ENCODE measurements at regions not wholly inside any gene's neighbourhood (a gene's known extent, or its start where the extent isn't known, plus 50 kb on each side); places are given as distances from the start of the nearest gene placed in this dataset.

GRCh38 chr11:134999590-134999989 is 587.5 kb upstream of the B3GAT1 start:
- no TSS peak for BruUV-seq (replicated peaks)
- CTCF ChIA-PET: no interaction called here
- intact Hi-C loops (cut with micrococcal nuclease; ENCODE audit: unreplicated experiment): no loop called here
- POLR2A ChIA-PET: no interaction called here
- H3K36me3 ChIP-seq (ENCODE audit: control insufficient read depth, insufficient read depth, low read length): no peaks in the 10 kb centered on the region
- no peaks in the 10 kb centered on the region; the same call in 1 of the 2 replicates for H3K27me3 ChIP-seq (ENCODE audit: control insufficient read depth, insufficient read depth, low read length)
- DNase-seq (ENCODE audit: low read depth, low spot score) (no peak), ATAC-seq (no peak)
- in situ Hi-C loops (cut with HindIII; ENCODE audit: low pct_unique_long_range_greater_than_20kb, low sequenced_read_pairs): no loop called here
- H3K4me3 ChIP-seq (ENCODE audit: low read depth in 2 of 2, low read length in 2 of 2): no peak overlapping the region
- H3K27ac ChIP-seq (ENCODE audit: low read length): no peak overlapping the region
- no peaks in the 10 kb centered on the region for H3K4me1 ChIP-seq (ENCODE audit: control insufficient read depth, insufficient read depth, low read length)
- TF ChIP-seq TCF7L2 (IDR thresholded peaks at IDR 0.05; ENCODE audit: low read depth, low read length): no peak
- TF ChIP-seq POLR2AphosphoS5 (IDR thresholded peaks at IDR 0.05; ENCODE audit: low read depth, low read length): no peak
- no peak for TF ChIP-seq REST (IDR thresholded peaks at IDR 0.05; ENCODE audit: insufficient read depth in 1 of 2, low read depth in 2 of 2, low read length in 1 of 2)
- no peak for TF ChIP-seq CTCF (IDR thresholded peaks at IDR 0.05)
- TF ChIP-seq SIN3A (IDR thresholded peaks at IDR 0.05; ENCODE audit: borderline replicate concordance, insufficient read depth, low read depth, low read length): no peak
- no peaks in the 10 kb centered on the region for H3K9me3 ChIP-seq (ENCODE audit: control insufficient read depth, insufficient read depth, low read depth, low read length)

GRCh38 chr11:134997652-134998320 is 585.7 kb upstream of the B3GAT1 start:
- TF ChIP-seq REST (IDR thresholded peaks at IDR 0.05; ENCODE audit: insufficient read depth in 1 of 2, low read depth in 2 of 2, low read length in 1 of 2) (no peak), TCF7L2 (IDR thresholded peaks at IDR 0.05; ENCODE audit: low read depth, low read length) (no peak)
- intact Hi-C loops (cut with micrococcal nuclease; ENCODE audit: unreplicated experiment) (no loop called here), in situ Hi-C loops (cut with HindIII; ENCODE audit: low pct_unique_long_range_greater_than_20kb, low sequenced_read_pairs) (no loop called here)
- ChIA-PET CTCF (no interaction called here), POLR2A (no interaction called here)
- no peaks in the 10 kb centered on the region; the same call in 1 of the 2 replicates for H3K27me3 ChIP-seq (ENCODE audit: control insufficient read depth, insufficient read depth, low read length)
- H3K36me3 ChIP-seq (ENCODE audit: control insufficient read depth, insufficient read depth, low read length): no peaks in the 10 kb centered on the region
- no peak overlapping the region for H3K27ac ChIP-seq (ENCODE audit: low read length)
- no peak overlapping the region for H3K4me3 ChIP-seq (ENCODE audit: low read depth in 2 of 2, low read length in 2 of 2)
- BruUV-seq (replicated peaks): no TSS peak
- no peaks in the 10 kb centered on the region for H3K9me3 ChIP-seq (ENCODE audit: control insufficient read depth, insufficient read depth, low read depth, low read length)
- ATAC-seq (no peak), DNase-seq (ENCODE audit: low read depth, low spot score) (no peak)
- no peaks in the 10 kb centered on the region for H3K4me1 ChIP-seq (ENCODE audit: control insufficient read depth, insufficient read depth, low read length)

Data from Panc1 (cell line).